ENCODE measurements at regions not wholly inside any gene's neighbourhood (a gene's known extent, or its start where the extent isn't known, plus 50 kb on each side); places are given as distances from the start of the nearest gene placed in this dataset.

- H3K27ac Mint-ChIP-seq, result no peak overlapping the region
- CTCF ChIA-PET, result no interaction called here
- ATAC-seq (no peak), DNase-seq (no peak)
- H3K4me3 Mint-ChIP-seq, result no peak overlapping the region
- H3K4me1 Mint-ChIP-seq, result no peaks in the 10 kb centered on the region
- H3K9me3 Mint-ChIP-seq (ENCODE audit: low read depth), result peaks cover 3% of the 10 kb centered on the region
- POLR2A ChIA-PET, result no interaction called here
- intact Hi-C loops (cut with DNase I, micrococcal nuclease), result no loop called here
- no peaks in the 10 kb centered on the region for H3K36me3 Mint-ChIP-seq (ENCODE audit: low read depth)
- H3K27me3 Mint-ChIP-seq, result no peaks in the 10 kb centered on the region
These were observed 497.6 kb upstream of the ADAMTS16 start for GRCh38 chr5:4642525-4642924.

DNA sequence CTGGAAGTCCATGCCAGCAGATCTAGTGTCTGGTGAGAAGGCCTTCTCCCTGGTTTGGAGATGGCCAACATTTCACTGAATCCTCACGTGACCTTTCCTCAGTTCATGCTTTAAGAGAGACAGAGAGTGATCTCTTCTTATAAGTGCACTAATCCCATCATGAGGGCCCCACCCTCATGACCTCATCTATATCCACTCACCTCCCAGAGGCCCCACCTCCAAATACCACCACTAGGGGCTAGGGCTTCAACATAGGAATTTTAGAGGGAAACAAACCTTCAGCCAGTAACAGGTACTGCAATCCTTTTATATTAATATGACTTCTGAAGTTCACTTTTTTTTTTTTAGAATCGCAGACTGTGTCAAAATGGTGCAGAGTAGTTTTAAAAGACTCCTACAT lies 496.9 kb upstream of the ADAMTS16 start:
- no peak for ATAC-seq
- no peak overlapping the region for H3K27ac Mint-ChIP-seq
- intact Hi-C loops (cut with DNase I, micrococcal nuclease), result no loop called here
- ChIA-PET CTCF (interaction anchor here (0.8 kb wide), 1 partner anchor 15 kb away, joined by 3 read pairs; no protein-coding TSS in a partner anchor), POLR2A (no interaction called here)
- H3K9me3 Mint-ChIP-seq (ENCODE audit: low read depth), result peaks cover 3% of the 10 kb centered on the region
- H3K4me1 Mint-ChIP-seq, result no peaks in the 10 kb centered on the region
- H3K36me3 Mint-ChIP-seq (ENCODE audit: low read depth), result no peaks in the 10 kb centered on the region
- no peak for DNase-seq
- no peaks in the 10 kb centered on the region for H3K27me3 Mint-ChIP-seq
- H3K4me3 Mint-ChIP-seq, result no peak overlapping the region

GRCh38 chr5:4643960-4644359 lies 496.2 kb upstream of the ADAMTS16 start:
- Mint-ChIP-seq H3K9me3 (ENCODE audit: low read depth) (peaks cover 3% of the 10 kb centered on the region), H3K27me3 (no peaks in the 10 kb centered on the region), H3K4me3 (no peak overlapping the region), H3K36me3 (ENCODE audit: low read depth) (no peaks in the 10 kb centered on the region), H3K4me1 (no peaks in the 10 kb centered on the region), H3K27ac (no peak overlapping the region)
- POLR2A ChIA-PET, result no interaction called here
- ATAC-seq (no peak), DNase-seq (no peak)
- intact Hi-C loops (cut with DNase I, micrococcal nuclease), result no loop called here
- CTCF ChIA-PET, result interaction anchor here (0.8 kb wide), 1 partner anchor 14 kb away, joined by 3 read pairs; no protein-coding TSS in a partner anchor

DNA sequence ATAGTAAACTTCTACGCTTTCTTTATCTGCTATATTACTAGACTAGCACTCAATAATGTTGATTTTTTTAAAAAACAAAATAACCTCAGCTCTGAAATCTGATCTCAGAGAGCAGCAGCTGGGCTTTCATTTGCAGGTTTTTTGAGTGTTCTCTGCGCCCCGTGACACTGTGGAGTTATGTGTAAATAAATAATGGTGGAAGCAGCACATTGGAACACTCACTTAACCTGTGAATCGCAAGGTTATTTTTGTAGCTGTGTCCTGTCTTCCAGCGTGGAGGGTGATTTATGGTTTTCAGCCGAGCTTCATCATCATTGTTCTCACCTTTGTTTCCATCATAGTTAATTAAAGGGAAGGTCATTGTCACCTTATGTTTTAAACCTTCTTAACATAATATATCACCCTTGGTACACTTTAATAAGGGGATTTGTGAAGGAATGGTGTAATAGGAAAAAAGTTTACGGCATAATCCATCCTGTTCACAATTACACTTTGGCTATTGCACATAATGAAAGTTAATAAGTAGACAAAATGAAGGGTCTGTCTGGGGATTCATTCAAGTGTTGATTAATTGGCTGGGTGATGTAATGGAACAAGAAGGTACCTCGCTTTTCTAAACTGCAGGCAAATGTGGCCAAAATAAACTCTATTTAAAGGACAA lies 493.3 kb upstream of the ADAMTS16 start:
- Mint-ChIP-seq H3K9me3 (ENCODE audit: low read depth) (peaks cover 3% of the 10 kb centered on the region), H3K4me3 (no peak overlapping the region), H3K36me3 (ENCODE audit: low read depth) (no peaks in the 10 kb centered on the region), H3K4me1 (no peaks in the 10 kb centered on the region), H3K27me3 (no peaks in the 10 kb centered on the region), H3K27ac (no peak overlapping the region)
- ATAC-seq (no peak), DNase-seq (no peak)
- intact Hi-C loops (cut with DNase I, micrococcal nuclease), result no loop called here
- ChIA-PET POLR2A (no interaction called here), CTCF (no interaction called here)

GRCh38 chr5:4647955-4648354 lies 492.2 kb upstream of the ADAMTS16 start:
- Mint-ChIP-seq H3K36me3 (ENCODE audit: low read depth) (no peaks in the 10 kb centered on the region), H3K4me1 (no peaks in the 10 kb centered on the region), H3K9me3 (ENCODE audit: low read depth) (peaks cover 6% of the 10 kb centered on the region), H3K27ac (no peak overlapping the region), H3K4me3 (no peak overlapping the region), H3K27me3 (no peaks in the 10 kb centered on the region)
- CTCF ChIA-PET, result no interaction called here
- no peak for DNase-seq
- POLR2A ChIA-PET, result no interaction called here
- intact Hi-C loops (cut with DNase I, micrococcal nuclease), result no loop called here
- ATAC-seq, result no peak

- POLR2A ChIA-PET, result no interaction called here
- no peaks in the 10 kb centered on the region for H3K36me3 Mint-ChIP-seq (ENCODE audit: low read depth)
These were observed 488.1 kb upstream of the ADAMTS16 start for GRCh38 chr5:4651806-4652565.

GRCh38 chr5:4653475-4653874 lies 486.7 kb upstream of the ADAMTS16 start:
- no peak for DNase-seq
- Mint-ChIP-seq H3K9me3 (ENCODE audit: low read depth) (peaks cover 3% of the 10 kb centered on the region), H3K4me3 (no peak overlapping the region), H3K27ac (no peak overlapping the region), H3K4me1 (no peaks in the 10 kb centered on the region), H3K36me3 (ENCODE audit: low read depth) (no peaks in the 10 kb centered on the region), H3K27me3 (no peaks in the 10 kb centered on the region)
- intact Hi-C loops (cut with DNase I, micrococcal nuclease), result no loop called here
- ChIA-PET CTCF (no interaction called here), POLR2A (no interaction called here)
- ATAC-seq, result no peak

More at GRCh38 chr5:4651806-4652565, 488.1 kb upstream of the ADAMTS16 start:
- H3K9me3 Mint-ChIP-seq (ENCODE audit: low read depth), result peaks cover 3% of the 10 kb centered on the region
- H3K27ac Mint-ChIP-seq, result no peak overlapping the region
- no peak overlapping the region for H3K4me3 Mint-ChIP-seq
- CTCF ChIA-PET, result no interaction called here
- no peaks in the 10 kb centered on the region for H3K4me1 Mint-ChIP-seq
- ATAC-seq (no peak), DNase-seq (no peak)
- H3K27me3 Mint-ChIP-seq, result no peaks in the 10 kb centered on the region
- intact Hi-C loops (cut with DNase I, micrococcal nuclease), result no loop called here

DNA sequence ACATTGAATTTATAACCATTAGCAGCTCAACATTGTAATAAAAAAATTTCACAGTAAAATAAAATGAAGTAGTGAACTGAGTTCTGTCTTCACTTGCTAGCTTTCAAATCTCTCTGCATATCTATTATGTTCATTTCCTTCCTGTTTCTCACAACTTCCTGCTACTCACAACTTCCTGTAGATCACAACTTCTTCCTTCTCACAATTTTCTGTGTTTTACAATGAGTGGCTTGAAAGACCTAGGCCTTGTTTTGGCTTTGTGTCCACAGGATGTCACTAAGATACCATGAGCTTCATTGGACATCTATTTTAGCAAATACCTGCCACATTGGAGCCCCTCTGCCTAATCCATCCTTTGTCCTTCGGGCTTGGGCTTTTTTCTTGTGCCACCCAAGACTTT lies 480.3 kb upstream of the ADAMTS16 start:
- H3K4me1 Mint-ChIP-seq, result no peaks in the 10 kb centered on the region
- DNase-seq (no peak), ATAC-seq (no peak)
- no peaks in the 10 kb centered on the region for H3K27me3 Mint-ChIP-seq
- CTCF ChIA-PET, result no interaction called here
- H3K27ac Mint-ChIP-seq, result no peak overlapping the region
- H3K9me3 Mint-ChIP-seq (ENCODE audit: low read depth), result peaks cover 5% of the 10 kb centered on the region
- intact Hi-C loops (cut with DNase I, micrococcal nuclease), result no loop called here
- POLR2A ChIA-PET, result no interaction called here
- H3K36me3 Mint-ChIP-seq (ENCODE audit: low read depth), result no peaks in the 10 kb centered on the region
- no peak overlapping the region for H3K4me3 Mint-ChIP-seq

- Mint-ChIP-seq H3K4me1 (no peaks in the 10 kb centered on the region), H3K4me3 (no peak overlapping the region), H3K36me3 (ENCODE audit: low read depth) (no peaks in the 10 kb centered on the region), H3K9me3 (ENCODE audit: low read depth) (peaks cover 5% of the 10 kb centered on the region), H3K27ac (no peak overlapping the region), H3K27me3 (no peaks in the 10 kb centered on the region)
- no peak for DNase-seq
- ChIA-PET CTCF (no interaction called here), POLR2A (no interaction called here)
- intact Hi-C loops (cut with DNase I, micrococcal nuclease), result no loop called here
- ATAC-seq, result no peak
These were observed 478.8 kb upstream of the ADAMTS16 start for GRCh38 chr5:4661326-4661725.

GRCh38 chr5:4661836-4662235 lies 478.3 kb upstream of the ADAMTS16 start:
- DNase-seq, result no peak
- Mint-ChIP-seq H3K4me3 (no peak overlapping the region), H3K27me3 (no peaks in the 10 kb centered on the region), H3K36me3 (ENCODE audit: low read depth) (no peaks in the 10 kb centered on the region), H3K9me3 (ENCODE audit: low read depth) (peaks cover 8% of the 10 kb centered on the region), H3K4me1 (no peaks in the 10 kb centered on the region), H3K27ac (no peak overlapping the region)
- ChIA-PET POLR2A (no interaction called here), CTCF (no interaction called here)
- intact Hi-C loops (cut with DNase I, micrococcal nuclease), result no loop called here
- ATAC-seq, result no peak

DNA sequence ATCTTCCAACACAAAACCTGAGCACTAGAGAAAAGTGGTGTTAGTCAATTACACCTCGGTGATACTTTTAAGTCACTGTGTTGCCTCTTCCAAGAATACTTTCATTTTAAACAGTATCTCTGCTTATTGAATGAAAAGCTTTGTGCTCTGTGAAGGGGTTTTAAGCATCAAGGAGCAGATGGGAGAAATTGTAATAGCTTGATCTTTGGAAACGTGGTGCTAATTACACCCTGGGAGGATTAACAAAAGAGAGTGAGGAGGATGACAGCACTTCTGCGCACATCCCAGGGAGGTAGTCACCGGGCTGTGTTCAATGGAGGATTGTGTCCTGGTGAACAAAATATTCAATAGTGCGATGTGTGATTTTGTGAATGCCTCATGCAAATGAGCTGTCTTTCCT lies 477.4 kb upstream of the ADAMTS16 start:
- ChIA-PET CTCF (no interaction called here), POLR2A (no interaction called here)
- no peaks in the 10 kb centered on the region for H3K4me1 Mint-ChIP-seq
- intact Hi-C loops (cut with DNase I, micrococcal nuclease), result no loop called here
- peaks cover 8% of the 10 kb centered on the region for H3K9me3 Mint-ChIP-seq (ENCODE audit: low read depth)
- H3K4me3 Mint-ChIP-seq, result no peak overlapping the region
- no peaks in the 10 kb centered on the region for H3K36me3 Mint-ChIP-seq (ENCODE audit: low read depth)
- DNase-seq (no peak), ATAC-seq (no peak)
- no peak overlapping the region for H3K27ac Mint-ChIP-seq
- H3K27me3 Mint-ChIP-seq, result no peaks in the 10 kb centered on the region

GRCh38 chr5:4665911-4666310 lies 474.2 kb upstream of the ADAMTS16 start:
- no peaks in the 10 kb centered on the region for H3K27me3 Mint-ChIP-seq
- CTCF ChIA-PET, result no interaction called here

More at GRCh38 chr5:4665911-4666310, 474.2 kb upstream of the ADAMTS16 start:
- Mint-ChIP-seq H3K27ac (no peak overlapping the region), H3K9me3 (ENCODE audit: low read depth) (peaks cover 8% of the 10 kb centered on the region), H3K36me3 (ENCODE audit: low read depth) (no peaks in the 10 kb centered on the region), H3K4me3 (no peak overlapping the region), H3K4me1 (no peaks in the 10 kb centered on the region)
- POLR2A ChIA-PET, result no interaction called here
- ATAC-seq (no peak), DNase-seq (no peak)
- intact Hi-C loops (cut with DNase I, micrococcal nuclease), result no loop called here

Measured in activated CD4-positive, alpha-beta T cell treated with anti-CD3 and anti-CD28 coated beads for 36 hours (primary cell).